HUDEP-2 (cell line): ENCODE measurements at regions not wholly inside any gene's neighbourhood (a gene's known extent, or its start where the extent isn't known, plus 50 kb on each side); places are given as distances from the start of the nearest gene placed in this dataset.

Source experiments
- DNase-seq, 76 experiments: peaks; one replicate each; lab custom pipeline; 2025; ENCODE audit not compliant: unreplicated experiment in 76 of 76; lab: John Stamatoyannopoulos, UW

DNA sequence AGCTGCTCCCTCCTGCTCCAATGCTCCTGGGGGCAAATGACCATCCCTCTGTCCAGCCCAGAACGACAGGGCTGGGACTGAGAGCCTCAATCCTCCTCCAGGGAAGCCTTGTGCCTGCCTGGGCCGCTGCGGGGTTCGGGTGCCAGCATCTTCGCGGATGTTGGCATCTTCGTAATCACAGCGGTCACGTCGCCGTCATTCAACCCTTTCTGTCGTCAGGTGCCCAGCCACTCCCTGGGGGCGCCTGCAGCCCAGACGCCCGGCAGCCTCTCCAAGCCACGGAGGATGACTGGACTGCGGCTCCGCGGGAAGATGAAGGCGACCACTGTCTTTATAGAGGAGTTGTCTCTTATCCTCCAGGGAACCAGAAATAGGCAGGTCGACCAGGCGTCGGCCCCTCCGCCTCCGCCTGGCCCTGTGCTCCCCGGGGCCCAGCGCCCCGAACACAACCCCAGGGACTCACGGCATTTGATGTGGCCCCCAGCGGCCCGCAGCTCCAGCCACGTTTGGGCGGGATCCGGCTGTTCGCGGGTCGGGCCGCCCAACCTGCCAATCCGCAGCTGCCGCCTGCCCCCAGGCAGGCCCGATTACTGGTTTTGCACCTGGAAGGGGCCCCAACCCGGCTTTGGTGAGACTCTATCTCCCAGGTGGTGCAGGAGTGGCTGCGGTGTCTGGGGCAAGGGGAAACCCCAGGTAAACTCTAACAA, 113.9 kb downstream of the THNSL2 start:
- no peak for DNase-seq

DNA sequence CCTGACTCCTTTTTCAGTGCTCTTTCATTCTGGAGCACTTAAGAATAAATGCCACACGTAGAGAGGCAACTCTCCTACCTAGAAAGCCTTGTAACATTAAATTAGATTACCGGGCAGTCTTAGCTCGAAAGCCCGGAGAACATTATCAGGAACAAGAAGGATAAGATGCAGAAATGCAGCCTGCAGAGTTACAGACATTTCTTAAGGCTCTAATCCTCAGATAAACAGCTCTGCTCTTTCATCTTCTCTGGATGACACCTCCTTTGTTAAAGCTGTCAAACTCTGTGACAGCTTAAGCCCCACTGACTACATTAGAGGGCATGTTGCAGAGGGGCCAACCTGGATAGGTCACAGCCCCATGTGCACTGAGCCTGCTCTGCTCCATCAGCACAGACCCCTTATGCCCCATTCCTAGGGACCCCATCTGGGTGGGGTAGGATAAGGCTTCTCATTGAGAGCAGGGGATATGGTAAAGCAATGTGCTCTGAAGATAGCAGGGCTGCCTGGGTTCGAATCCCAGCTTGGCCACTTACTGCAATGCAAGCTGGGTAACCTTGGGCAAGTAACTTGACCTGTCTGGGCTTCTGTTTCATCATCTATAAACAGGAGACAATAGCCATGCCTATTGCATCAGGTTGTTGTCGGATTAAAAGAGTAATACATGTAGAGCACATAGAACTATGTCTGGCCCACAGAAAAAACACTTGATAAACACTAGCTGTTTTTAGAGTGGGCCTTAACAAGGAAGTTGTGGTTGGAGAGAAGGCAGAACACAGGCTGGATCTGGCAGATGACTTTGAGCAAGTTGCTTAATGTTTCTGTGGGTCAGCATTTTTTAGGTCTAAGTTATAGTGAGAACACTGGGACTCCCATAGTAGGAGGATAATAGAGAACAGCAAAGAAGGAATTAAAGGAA, 111.4 kb downstream of the THNSL2 start:
- no peak for DNase-seq

DNA sequence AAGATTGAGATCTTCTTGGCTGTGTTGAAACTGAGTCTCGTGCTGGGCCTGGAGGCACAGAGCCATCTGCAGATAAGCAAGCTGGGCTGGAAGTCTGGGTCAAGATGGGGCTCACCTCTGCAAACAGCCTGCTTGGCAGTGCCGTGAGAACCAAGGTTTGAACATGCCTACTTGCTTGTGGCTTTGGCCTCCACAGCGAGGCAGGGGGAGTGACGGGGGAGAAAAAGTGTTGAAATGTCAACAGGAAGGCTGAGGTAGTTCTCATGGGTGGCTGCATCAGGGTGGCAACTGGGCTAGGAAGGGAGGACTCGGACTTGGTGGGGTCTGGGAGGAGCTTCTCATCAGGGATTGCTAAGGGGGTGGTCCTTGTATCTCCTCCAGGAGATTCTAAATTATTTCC, 99.7 kb downstream of the THNSL2 start:
- DNase-seq = peak in 5 of 76 experiments; percentile 1 to 26 (median 9)

DNA sequence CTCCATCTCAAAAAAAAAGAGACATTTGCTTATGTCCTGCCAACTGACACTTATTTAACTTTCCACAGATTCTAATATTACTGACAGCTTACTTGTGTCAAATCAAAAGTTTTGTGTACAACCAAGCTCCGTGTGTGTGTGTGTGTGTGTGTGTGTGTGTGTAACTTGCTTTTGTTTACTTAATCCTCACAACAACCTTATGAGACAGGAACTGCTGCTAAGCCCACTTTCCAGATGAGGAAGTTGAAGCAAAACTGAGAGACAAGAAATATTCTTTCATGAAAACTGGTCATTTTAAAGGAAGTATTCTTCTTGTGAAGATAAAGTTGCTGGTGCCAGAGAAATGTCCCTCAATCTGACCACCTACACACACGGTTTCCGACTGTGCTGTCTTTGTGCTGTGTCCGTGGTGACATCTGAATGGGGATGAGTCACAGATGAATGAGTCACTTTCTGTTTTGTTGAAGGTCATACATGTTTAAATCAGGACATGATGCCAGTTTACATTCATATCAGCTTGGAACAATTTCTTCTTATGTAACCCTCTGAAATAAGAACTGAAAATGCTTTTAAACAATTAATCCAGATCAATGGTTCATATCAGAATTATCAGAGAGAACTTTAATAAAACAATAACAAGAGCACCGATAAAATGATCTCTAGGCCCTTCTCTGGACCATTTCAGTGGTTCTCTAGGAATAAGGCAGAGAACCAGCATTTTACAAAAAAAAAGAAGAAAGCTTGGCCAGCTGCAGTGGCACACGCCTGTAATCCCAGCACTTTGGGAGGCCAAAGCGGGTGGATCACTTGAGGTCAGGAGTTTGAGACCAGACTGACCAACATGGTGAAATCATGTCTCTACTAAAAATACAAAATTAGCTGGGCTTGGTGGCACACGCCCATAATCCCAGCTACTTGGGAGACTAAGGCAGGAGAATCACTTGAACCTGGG, 95.5 kb downstream of the THNSL2 start:
- peak in 19 of 76 experiments; percentile 1 to 61 (median 14) for DNase-seq

DNA sequence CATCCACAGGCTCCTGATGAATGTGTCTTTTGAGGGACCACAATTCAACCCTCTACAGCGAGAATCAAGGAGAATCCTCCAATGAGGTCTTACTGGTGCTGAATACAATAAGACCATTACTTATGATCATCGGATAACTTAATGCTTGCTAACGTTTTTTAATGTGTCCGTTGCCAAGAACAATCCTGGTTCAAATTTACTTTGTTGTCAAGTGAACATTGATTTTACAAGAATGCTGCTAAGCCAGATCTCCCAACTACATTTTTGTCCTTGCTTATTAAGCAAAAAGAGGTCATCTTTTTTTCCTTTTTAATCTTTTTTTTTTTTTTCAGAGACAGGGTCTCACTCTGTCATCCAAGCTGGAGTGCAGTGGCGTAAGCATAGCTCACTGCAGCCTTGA, 93.7 kb downstream of the THNSL2 start:
- no peak for DNase-seq

DNA sequence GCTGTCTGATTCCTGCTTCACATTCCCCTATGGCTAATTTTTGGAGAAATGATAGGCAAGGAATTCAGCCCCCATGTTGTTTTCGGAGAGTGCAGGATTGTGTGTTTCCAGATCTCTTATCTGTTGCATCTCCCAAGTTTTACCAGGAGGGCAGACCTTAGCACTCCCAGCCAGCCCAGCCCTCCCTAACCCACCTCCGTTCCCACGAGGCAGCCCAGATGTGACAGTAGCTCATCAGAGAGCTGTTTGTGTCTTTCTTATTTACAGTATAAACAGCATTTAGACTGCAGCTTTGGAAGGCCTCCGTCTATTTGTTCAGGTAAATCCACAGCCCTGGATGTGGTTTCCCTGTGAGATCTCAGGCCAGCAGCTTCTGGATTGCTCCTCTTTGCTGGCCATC, 91.6 kb downstream of the THNSL2 start:
- no peak for DNase-seq

DNA sequence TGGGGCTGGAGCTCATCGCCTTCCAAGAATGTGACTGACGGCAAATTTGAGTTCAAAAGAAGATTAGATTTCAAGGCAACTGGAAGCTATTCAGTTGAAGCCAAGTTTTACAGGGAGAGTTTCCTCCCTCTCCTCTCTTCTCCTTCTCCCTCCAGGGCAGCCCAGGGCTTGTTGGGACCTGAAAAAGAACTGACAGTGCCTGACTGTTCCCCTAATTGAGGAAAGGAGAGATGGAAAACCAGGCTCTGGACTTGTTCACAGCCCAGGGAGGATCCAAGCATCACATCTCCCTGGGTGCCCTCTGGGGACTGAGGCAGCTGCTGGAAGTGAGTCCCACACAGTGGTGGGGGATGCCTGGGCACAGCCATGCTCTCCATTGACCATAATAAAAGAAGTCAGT, 88.1 kb downstream of the THNSL2 start:
- DNase-seq = no peak

DNA sequence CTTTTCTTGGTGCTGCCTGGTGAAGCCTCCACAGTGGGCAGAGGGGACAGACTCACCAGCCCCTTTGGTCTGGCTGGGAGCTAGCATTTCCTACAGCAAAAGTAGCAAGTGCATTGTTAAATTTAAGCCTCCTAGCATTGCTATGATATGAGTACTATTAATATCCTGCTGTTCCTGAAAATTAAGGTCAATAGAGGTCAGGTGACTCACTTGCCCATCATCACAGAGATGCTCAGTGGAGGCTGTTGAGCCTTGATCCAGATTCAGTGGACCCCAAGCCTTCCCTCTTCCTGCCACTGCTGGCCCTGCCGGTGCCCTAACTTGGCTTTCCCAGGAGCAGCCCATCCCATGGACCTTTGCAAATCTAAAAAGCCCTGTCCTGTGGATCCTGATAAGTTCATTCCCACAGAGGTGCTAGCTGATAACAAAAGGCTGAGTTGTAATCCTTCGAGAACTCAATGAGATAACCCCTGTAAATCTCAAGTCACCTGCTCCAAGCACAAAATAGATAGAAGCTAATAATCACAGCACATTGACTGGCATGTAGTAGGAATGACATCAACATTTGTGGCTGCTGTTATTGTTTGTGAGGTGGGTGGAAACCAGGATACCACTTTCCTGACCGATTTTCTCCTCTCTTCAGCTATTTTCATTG, 84.4 kb downstream of the THNSL2 start:
- DNase-seq = no peak

DNA sequence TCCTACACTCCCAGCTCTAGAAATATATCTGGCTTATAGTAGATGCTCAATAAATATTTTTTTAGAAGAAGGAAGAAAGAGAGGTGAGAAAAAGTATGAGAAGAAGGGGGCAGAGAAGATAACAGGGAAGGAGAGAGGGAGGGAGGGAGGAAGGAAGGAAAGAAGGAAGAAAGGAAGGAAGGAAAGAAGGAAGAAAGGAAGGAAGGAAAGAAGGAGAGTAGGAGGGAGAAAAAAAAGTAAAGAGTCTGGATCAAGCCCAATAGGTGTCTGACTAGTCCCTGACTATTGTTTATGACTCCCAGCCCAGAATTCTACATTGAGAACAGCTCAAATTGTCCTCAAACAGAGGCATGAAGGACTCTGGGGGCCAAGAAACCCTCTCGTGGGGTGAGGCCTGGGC, 83.9 kb downstream of the THNSL2 start:
- DNase-seq = no peak

DNA sequence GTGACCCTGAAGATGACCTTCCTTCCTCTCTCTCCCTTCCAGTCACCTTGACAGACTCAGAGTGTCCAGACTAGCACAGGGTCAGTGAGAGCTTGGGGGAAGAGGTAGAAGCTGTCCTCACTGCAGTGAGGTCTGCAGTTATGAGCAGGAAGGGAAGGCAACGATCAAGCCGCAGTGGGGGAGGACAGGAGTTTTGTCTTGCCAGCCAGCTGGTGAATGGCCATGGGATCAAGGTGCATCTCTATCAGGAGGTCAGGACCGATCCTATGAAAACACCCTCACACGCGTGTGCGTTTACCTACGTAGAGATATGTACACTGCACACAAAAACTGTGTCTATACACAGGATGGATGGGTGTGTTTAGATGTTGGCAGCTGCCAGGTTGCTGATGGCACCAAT, 83.2 kb downstream of the THNSL2 start:
- DNase-seq = no peak

DNA sequence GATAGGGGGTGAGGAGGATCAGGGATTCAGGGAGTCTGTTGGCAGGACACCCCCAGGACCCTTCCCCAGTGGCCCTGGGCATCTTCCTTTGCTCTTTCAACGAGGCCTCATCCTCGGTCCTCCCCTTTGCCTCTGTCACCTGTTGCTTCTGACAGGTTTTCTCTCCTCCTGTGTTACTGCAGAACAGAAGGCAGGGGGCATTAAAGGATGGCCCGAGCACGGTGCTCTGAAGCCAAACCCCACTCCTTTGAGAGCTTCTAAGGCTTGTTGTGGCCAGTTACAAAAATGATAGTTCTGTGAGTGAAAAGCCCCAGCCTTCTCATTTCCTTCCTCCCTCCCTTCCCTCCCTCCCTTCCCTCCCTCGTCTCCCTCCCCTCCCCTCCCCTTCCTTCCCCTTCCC, 82.5 kb downstream of the THNSL2 start:
- no peak for DNase-seq

DNA sequence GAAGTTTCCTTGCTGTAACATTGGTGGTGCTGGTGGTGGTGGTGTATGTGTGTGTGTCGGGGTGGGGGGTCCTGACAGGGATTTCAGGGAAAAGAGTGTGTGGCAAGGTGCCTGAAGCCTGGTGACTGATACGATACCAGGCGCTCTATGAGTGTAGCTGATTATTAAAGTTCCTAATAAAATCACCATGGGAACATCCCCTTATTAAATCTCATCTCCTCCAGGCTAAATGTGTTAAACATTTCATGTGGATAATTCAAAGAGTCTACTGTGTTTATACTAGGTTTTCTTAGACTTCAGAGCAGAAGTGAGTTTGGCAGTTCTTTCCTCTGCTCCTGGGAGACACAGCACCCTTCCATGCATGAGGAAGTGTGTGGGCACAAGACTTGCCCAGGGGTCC, 82.0 kb downstream of the THNSL2 start:
- no peak for DNase-seq

DNA sequence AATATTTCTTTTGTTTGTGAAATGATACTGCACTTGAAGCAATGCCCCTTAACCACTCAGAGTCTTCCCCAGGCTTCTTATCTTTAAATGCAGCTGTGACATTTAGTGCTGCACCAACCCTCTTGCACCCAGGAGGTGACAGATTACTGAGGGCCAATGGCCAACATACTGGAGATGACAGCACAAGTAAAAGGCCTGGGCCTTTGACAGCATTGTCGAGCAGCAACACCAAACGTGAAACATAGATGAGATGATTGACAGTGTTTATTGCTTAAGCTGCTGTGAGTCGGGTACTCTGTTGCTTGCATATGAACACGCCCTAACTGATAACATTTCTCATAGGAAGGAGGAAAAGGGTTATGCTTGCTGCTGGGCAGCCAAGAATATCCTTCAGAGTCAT, 80.3 kb downstream of the THNSL2 start:
- peak in 74 of 76 experiments; percentile 6 to 97 (median 82) for DNase-seq

DNA sequence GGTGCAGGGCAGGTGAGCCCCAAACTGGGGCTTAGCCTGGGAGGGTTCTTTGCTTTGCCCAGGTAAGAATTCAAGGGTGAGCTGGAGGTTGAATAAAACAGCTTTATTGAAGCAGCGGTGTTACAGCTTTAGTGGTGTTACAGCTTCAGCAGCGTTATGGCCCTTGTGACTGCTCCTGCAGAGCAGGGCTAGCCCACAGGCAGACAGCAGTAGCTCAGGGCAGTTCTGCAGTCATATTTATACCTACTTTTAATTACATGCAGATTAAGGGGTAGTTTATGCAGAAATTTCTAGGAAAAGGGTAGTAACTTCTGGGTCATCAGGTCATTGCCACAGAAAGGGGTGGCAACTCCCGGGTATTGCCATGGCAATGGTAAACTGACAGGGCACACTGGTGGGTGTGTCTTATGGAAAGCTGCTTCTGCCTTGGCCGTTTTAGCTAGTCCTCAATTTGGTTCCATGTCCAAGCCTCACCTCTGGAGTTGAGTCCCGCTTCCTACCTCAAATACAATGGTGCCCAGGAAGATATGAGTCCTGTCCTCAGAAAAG, 78.2 kb downstream of the THNSL2 start:
- DNase-seq = peak in 8 of 76 experiments; percentile 1 to 21 (median 4)

DNA sequence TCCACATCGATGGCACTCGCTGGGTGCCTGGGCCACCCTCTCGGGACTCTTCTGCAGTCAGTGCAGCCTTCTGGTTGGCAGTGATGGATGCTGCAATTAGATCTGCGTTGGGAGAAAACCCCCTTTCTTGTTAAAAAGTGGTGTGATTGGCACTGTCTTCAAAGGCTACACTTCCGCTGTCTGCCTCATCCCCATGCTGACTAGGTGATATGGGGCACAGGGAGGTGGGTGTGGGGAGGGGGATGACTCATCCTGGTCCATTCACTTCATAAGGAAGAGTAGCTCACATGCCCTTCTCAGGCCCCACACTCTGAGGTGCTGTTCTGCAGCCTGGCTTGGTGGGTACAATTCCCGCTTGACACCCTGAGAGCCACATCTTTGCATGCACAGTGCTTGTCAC, 77.4 kb downstream of the THNSL2 start:
- DNase-seq = no peak

DNA sequence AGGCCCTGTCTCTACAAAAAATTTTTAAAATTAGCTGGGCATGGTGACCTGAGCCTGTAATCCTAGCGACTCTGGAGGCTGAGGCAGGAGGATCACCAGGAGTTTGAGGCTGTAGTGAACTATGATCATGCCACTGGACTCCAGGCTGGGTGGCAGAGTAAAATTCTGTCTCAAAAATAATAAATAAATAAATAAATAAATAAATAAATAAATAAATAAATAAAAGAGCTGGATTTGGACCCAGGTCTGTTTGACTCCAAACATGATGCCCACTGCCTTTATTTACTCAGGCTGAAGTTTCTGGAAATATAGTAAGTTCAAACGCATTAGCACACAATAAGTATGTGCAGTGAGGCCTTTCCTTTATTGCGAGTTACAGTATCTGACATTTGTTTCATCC, 75.0 kb downstream of the THNSL2 start:
- no peak for DNase-seq

DNA sequence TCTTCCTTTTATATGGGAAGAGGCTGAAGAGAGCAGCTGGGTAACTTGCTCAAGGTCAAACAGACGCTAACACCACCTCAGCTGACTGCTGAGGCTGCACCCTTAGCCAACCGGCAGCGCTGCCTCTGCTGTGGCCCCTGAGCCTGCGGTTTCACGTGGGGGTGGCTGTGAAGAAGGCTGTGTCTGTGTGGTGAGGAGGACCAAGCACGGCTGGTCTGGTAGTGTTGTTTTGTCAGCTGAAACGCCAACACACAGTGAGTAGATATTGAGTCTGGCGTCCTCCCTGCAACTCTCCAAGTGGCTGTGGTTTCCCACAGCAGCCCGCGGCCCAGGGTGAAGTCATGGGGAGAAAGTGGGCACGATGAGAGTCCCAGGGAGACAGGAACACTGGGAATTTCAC, 69.6 kb downstream of the THNSL2 start:
- DNase-seq = peak in 4 of 76 experiments; percentile 8 to 66 (median 29)

DNA sequence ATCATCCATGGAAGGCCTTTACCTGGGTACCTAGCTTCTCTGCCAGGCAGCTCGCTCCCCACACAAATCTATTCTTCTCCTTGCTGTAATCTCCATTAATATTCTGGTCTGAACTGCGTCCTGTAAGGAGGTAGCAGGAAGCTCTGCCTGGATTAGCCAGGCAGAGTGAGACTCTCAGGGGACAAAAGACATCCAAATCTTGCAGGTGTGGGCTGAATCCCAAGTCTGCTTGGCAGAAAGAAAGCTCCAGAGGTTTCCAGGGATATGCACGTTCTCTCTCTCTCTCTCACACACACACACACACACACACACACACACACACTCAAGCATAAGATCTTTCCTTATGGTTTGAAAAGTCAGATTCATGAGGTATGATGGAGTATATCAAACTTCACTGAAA, 66.5 kb downstream of the THNSL2 start:
- DNase-seq = no peak
